Fibroblast of skin of left biceps (primary cell): ENCODE measurements at regions not wholly inside any gene's neighbourhood (a gene's known extent, or its start where the extent isn't known, plus 50 kb on each side); places are given as distances from the start of the nearest gene placed in this dataset.

ENCODE experiments used
- DNase-seq, 2 experiments: peaks; one replicate each; pipeline ENCODE4 v3.0.0-alpha.2; 2013; ENCODE audit warnings: low read depth in 2 of 2

DNA sequence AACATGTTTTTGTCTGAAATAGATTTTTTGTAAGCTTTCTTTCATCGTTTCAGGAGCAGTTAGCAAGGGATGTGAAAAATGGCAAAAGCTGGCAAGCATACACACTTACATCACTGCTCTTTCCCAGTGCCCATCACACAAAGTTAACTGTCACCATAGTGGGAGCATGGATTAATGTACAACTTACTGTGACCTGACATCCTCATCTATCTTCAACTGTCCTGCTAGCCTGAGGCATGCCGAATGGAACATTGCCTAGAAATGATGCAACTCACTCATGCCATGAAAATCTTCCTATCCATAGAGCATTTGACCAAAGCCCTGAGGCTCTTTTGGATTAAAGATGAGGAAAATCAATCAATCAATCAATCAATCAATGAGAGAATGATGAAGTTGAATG, 491.7 kb upstream of the SLC10A2 start:
- DNase-seq: no peak

DNA sequence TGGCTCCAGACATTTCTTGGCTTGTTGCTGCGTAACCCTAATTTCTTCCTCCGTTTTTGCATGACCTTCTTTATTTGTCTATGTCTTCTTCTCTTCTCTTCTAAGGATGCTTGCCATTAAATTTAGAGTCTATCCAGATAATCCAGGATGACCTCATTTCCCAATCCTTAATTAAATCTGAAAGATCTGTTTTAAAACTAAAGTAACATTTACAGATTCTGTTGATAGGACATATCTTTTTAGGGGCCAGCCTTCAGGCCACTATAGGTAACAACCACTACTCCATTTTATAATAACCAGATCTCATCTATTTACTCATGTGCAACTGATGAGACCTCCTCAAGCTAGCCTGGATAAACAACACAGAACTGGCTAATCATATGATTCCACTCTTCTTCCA, 490.5 kb upstream of the SLC10A2 start:
- no peak for DNase-seq

DNA sequence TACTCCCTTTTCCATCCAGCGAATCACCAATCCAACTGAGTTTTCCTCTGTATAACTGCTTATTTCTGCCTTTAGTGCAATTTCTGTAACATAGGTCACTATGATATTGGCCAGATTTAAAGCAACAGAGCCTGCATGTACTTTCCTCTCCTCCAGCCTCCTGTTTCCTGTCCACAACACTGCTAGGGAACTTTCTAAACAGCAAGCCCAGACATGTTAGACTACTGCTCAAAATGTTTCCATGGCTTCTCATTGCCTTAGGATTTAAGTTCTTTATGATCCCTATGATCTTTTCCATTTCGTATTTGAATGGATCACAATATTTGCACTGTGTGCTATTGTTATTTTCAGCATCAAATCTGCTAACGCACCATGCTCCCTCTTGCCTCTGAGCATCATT, 481.7 kb upstream of the SLC10A2 start:
- no peak for DNase-seq

DNA sequence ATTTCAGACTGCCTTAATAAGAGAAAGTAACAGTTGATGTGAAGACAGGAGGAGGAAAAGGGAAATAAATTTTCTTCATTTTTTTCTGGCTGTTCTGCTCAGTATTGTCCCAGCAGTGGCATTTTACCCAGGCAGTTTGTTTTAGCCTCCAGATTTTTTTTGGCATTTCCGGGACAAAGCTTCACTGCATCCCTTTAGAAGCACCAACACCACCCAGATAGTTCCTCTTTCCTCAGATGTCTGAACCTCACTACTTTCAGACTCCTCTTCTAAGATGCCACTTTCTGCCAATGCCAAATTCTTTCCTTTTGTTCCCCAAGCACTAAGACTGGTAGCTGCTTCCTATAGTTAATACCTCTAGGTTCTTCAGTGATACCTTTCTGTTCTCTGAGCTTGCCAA, 480.1 kb upstream of the SLC10A2 start:
- DNase-seq: no peak

DNA sequence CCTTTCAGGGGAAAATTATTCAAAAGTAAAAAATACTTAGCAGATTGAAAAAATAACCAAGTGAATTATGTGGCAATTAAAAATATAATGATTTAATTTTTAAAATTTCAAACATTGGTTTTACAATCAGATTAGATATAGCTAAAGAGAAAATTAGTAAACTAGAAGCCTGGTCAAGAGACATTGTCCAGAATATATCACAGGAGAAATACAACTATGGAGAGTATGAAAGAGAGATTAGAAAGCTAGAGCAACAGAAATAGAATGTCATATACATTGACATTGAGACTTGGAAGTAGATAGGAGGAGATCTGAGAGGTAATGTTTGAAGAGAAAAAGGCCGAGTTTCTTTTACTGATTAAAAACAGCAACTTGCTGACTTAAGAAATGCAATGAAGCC, 476.4 kb upstream of the SLC10A2 start:
- no peak for DNase-seq

DNA sequence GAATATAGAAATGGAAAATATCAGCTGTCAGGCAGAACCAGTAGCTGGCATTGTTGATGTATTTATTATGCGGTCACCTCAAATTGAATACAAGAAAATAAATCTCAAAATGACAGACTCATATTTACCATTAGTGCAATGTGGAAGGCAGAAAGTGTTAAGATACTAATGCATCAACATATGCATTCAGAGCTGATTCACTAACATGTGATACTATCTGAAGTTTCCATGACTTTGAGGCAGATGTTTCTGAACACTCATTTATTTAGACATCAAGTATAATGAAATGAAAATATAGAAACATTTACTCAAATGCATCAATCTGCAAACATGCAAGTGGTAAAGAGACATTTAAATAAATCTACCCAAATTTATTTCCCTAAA, 474.2 kb upstream of the SLC10A2 start:
- no peak for DNase-seq

DNA sequence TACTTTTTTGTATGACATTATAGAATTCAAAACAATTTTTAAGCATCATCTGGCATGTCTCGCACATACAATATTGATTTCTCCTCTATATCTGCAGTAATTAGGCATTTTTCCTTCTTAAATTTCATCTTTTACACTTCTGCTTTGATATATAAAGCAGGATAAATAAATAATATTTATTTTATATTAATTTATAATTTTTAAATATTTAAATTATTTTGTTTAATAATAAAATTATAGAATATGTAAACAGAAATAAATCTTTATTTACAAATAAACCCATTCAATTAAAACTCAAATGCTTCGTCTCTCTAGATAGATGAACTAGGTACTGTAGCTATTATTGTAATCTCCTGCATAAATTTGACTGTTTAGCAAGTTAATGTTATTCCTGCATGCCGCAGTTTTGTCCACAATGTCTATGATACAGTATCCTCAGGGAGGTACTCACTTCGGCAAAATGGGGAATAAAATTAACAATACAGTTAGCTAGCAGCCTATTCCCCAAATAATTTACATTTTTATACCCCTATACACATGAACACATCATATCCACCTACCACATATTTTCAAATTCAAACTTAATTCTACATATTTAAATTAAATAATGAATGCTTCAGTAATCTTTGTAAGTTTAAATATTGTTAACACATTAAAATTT, 473.6 kb upstream of the SLC10A2 start:
- no peak for DNase-seq

DNA sequence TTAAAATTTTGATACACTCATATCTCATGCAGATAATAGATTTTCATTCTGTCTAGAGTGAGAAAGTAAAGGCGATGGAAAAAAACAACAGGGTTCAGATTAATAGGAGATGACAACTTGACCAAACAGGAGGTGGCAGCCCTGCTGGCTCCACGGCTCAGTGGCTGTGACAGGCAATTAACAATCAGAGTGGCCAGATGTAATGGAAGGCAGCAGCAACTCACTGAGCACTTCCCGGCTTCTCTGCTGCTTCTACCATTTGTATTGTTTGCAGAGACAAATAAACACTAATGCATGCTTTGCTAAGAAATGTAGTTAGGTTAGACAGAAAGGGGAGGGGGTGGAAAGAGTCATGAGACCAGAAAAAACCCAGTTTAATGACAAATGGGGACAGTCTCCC, 473.0 kb upstream of the SLC10A2 start:
- DNase-seq: no peak

DNA sequence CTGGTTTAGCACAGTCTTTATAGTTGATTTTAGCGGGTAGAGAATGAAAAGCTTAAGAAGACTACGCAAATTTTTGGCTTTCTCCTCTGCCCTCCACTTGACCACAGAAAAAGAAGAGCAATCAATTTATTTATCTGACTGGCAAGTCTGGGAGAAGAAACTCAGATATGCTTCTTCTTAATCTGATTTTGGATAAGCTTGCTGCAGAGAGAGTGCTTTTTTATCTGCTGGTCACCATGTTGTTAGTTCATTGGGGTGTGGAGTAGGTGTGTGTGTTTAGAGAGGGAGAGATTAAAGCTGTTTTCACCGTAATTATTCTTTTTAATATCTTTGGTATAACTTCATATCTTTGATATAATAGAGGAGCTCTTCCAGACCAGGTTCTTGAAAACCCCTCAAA, 471.4 kb upstream of the SLC10A2 start:
- DNase-seq: no peak

DNA sequence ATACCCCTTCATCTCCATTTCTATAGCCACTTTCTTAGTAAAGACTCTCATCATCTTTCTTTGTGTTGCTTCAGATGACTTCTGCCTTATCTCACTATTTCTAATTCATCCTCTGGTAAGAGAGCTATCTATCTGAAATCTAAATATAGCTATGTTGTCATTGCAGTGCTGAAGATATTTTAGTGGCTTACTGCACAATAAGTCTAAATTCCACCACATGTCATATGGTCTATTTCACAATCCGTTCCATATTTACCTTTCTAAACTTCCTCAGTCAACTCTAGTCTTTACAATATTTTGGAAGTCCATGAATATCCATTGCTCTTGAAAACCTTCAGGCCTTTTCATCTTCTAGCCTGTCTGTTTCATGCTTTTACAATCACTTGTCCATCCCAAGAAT, 465.1 kb upstream of the SLC10A2 start:
- no peak for DNase-seq

DNA sequence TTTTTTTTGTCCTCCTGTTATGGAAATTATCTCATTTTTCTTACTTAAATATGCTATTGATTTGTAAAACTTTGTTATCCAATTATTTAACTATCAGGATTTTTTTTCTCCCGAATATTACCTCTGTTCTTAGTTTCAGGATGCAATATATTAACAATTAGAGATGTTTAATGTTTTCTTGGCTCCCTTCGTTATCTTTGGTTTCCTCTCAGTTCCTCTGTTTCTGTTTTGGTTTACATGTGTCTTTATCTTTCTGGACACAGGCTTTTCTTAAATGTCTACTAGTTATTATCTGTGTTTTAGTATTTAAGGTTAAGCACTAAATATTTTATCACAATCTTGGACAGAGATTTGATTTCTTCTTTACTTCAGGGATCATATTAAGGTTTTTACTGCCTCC, 462.2 kb upstream of the SLC10A2 start:
- no peak for DNase-seq

DNA sequence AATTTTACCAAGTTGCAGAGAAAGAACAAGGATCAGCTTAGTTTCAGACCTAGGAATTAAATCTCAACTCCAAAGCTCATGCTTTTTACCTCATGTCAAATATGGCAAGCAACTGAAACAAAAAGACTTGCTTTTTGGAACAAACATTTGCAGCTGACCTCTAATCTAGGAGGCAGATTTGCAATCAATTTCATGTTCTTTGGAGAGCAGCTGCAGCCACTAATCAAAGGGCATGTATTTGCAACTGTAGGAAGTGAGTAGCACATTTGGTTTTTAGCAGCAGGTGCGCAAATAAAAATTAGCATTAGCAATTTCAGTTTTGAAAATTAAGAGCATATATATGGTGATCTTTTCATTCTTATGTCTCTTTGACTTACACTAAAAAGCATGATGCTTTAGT, 459.3 kb upstream of the SLC10A2 start:
- DNase-seq: no peak

DNA sequence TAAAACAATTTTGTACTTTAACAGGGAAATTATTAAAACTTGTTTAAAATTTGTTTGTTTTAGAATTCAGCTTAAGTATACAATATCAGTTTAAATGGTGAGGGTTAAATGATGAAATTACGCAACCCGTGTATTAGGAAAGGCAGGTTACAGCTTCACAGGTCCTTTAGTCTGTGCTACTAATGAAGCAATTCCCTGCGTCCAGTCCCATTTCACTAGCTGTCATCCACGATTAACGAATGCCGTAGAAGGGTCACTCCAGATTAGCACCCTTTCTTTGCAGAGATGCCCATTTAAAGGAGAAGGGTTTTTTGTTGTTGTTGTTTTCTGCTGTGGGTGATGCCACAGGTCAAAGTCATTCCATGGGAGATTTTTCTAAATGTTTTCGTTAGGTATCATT, 457.6 kb upstream of the SLC10A2 start:
- DNase-seq: no peak

DNA sequence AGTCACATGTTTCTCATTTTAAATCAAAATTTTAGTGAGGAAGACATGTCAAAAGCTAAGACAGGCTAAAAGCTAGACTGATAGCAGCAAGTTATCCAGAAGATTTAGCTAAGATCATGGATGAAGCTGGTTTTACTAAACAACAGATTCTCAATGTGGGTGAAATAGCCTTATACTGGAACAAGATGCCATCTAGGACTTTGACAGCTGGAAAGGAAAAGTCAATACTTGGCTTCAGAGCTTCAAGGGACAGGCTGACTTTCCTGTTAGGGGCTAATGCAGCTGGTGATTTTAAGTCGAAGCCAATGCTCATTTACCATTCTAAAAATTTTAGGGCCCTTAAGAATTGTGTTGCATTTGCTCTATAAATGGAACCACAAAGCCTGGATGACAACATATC, 455.3 kb upstream of the SLC10A2 start:
- DNase-seq: no peak

DNA sequence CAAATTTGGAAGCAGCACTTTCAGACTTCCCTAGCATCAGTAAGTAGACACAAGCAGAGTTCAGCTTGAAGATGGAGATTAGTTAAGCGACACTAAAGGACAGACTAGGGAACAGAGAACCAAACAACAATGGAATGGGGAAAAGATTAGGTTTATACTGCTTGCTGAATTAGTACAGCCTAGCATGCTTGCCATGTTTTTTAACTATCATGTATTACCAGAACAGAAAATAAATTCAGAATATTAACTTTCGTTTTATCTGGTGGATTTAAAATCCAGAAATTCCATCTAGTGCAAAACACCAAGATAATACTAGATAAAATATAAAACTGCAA, 451.5 kb upstream of the SLC10A2 start:
- no peak for DNase-seq

DNA sequence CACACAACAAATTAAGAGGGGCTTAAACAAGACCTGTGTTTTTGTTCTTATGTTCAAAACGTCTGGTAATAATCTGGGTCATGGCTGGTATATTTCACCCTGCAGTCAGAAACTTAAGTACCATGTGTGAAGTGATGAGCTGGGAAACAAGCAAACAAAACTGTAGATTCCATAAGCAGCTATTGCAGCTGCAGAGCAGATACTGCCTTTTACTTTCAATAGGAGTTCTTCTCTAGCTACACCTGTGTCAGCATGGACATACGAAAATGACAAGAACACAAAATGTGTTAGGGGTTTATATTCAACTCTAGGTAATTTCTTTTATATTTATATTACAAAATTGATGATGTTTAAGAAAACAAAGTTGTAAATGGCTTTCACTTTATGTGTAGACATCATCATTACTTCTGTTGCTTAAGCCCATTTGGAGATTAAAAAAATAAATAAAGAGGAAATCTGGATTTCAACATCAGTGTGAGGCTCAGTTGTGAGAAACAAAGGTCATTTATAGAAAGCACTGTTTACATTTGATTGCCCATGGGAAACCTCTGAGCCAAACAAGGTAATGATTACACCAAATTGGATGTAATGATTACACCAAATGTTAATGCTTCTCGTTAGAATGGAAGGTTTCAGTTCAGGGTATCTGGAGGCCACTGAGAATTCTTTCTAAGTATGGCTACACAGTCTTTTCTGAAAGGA, 451.0 kb upstream of the SLC10A2 start:
- DNase-seq: no peak

DNA sequence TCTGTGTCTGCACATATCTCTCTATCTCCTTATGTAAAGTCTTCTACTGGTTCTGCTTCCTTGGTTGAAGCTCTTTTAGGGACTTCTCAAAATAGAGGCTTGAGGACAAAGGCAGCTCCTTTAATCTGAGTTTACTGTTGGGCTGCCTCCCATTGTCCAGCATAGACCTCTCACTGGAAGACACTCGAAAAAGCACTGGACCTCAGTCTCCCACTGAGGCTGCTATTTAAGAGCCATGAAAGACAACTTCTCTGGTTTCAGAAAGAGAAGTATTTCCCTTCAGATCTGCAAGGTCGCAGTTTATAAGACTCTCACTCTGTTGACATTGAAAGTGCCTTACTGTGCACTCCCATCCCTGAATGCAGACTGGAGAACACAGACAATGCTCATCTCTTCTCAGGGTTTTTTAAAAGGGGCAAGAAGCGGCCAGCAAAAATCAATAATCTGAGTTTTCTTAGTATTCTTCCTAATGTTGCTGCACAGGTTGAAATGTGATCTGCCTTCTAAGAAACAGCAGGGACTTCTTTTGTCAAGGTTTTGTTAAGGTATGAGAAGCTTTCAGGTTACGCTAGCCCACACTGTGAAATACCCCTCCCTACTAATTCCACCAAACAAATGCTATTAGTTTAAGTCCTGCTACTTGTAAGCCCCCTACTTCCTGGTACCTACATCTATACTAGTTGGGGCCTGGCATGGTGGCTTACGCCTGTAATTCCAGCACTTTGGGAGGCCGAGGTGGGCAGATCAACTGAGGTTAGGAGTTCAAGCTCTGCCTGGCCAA, 450.0 kb upstream of the SLC10A2 start:
- DNase-seq: no peak

DNA sequence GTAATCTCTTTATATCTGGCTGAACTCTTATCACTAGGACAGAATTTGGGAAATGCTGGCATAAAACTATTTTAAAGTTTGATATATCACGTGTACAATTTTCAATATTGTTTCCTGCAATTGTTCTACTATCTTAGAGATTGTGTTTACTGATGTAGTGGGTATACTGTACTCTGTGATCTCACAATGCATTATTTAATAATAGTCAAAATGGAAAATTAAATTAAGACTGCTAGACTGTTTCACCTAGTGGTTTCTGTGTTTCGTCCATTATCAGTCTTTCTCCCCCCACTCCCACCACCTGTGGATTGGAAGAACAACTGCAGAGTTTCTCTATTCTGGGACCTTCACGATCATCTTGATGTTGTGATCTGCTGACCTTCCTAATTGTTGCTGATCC, 449.2 kb upstream of the SLC10A2 start:
- DNase-seq: no peak

DNA sequence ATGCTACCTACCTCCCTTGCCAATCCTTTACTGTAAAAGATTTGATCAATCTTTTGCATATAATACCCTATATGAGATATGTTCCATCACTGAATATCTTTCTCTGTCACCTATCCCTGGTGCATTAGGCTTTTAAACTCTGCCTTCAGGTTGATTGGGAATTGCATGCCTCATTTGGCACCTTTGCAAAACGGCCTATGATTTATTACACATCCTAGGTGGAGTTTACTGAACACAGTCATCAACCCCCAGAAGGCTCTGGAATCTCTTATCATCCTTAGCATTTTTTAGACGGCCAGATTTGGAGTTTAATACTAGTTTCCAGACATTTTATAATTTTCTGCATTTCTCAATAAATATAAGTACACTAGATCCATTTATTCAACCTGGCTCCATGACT, 448.4 kb upstream of the SLC10A2 start:
- no peak for DNase-seq

DNA sequence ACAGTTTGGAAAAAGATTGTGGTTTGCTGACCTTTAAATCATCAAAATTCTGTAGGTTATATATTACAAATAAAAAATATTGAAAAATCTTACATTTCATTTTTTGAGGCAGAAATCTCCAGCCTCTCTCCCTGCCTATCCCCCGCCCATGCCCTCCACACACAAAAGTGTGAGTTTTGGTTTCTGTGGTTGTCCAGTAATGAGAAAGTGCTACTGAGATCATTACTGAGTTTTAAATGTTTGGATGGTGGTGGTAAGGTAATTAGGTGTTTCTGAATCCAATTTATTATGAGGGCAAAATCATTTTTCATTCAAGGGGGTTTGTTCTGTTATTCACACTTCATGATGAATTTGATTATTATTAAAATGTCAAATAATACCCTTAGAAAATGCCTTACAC, 448.0 kb upstream of the SLC10A2 start:
- DNase-seq: no peak

DNA sequence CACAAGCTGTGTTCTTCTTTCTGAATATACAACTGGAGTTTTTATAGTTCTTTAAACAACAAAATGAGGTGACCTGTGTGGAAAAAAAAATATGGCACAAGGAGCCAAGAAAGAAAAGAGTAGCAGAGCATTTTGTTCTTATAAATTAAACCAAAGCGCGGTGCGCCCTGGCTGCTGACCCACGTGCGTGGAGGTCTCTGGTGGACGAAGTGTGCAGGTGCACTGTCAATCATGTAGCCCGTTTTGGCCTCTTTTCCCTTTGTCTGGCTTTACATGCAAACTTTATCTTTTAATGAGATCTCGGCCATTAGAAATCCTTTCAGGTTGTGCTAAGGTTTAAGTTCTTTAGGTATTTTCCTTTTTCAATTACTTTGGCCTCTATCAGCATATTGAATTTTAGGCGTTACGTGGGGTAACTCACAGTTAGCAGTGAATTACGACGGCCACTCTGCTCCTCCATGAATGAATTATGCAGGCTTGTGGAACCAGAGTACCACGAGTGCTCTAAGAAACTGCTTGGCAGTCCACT, 443.9 kb upstream of the SLC10A2 start:
- no peak for DNase-seq

DNA sequence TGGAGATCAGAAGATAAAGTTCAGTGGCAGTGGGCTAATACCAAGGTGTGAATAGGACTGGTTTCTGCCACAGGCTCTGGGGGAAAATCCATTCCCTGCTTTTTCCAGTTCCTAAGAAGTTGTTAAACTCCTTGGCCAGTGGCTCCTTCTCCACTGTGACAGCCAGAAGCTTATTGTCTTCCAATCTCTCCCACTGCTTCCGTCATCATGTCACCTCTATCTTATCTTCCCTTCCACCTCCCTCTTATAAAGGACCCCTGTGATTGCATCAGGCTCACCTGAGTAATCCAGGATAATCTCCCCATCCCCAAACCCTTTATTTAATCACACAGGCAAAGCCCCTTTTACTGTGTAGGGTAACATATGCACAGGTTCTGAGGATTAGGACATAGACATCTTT, 431.2 kb upstream of the SLC10A2 start:
- DNase-seq: no peak

DNA sequence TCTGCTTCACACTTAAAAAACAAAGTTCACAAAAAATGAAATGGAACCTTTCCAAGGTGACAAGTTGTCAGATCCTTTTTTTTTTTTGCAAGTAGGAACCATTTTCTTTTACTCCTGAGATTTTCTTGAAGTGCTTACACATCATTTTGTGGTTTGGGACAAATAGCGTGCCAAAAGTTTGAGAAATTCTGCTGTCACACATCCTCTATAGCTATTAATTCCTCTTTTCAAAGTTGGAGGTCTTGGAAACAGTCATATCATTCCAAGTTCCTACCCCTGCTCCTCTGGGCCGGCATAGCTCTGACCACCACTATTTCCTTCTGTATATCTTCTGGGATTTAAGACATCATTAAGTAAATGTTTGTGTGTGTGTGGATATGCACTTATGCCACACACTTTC, 421.6 kb upstream of the SLC10A2 start:
- DNase-seq: no peak
